ENCODE measurements at regions not wholly inside any gene's neighbourhood (a gene's known extent, or its start where the extent isn't known, plus 50 kb on each side); places are given as distances from the start of the nearest gene placed in this dataset.

- Histone ChIP-seq H3K27me3 (no peaks in the 10 kb centered on the region), H3K36me3 (no peaks in the 10 kb centered on the region), H3K4me1 (ENCODE audit: low read depth) (no peaks in the 10 kb centered on the region), H3K27ac (no peak overlapping the region), H3K9me3 (ENCODE audit: low read depth) (no peaks in the 10 kb centered on the region), H3K4me3 (no peak overlapping the region)
- no peak for TF ChIP-seq CTCF (IDR thresholded peaks at IDR 0.05; ENCODE audit: low read depth, low read length)
- DNase-seq (ENCODE audit: low read depth in 1 of 2, low spot score in 1 of 2): peak in 1 of 2 donors; percentile 10
Measured at GRCh38 chr3:59192473-59192872, 142.6 kb upstream of the CFAP20DC start.

GRCh38 chr3:59191651-59192050 is 141.8 kb upstream of the CFAP20DC start:
- H3K9me3 ChIP-seq (ENCODE audit: low read depth): no peaks in the 10 kb centered on the region
- no peaks in the 10 kb centered on the region for H3K27me3 ChIP-seq
- H3K27ac ChIP-seq: no peak overlapping the region
- no peak for DNase-seq (ENCODE audit: low read depth in 1 of 2, low spot score in 1 of 2)
- no peaks in the 10 kb centered on the region for H3K36me3 ChIP-seq
- no peak overlapping the region for H3K4me3 ChIP-seq
- no peak for TF ChIP-seq CTCF (IDR thresholded peaks at IDR 0.05; ENCODE audit: low read depth, low read length)
- no peaks in the 10 kb centered on the region for H3K4me1 ChIP-seq (ENCODE audit: low read depth)

- no peaks in the 10 kb centered on the region for H3K4me1 ChIP-seq (ENCODE audit: low read depth)
- no peak overlapping the region for H3K27ac ChIP-seq
- H3K27me3 ChIP-seq: no peaks in the 10 kb centered on the region
Measured at GRCh38 chr3:59189939-59190338, 140.1 kb upstream of the CFAP20DC start.

GRCh38 chr3:59189526-59189925 is 139.7 kb upstream of the CFAP20DC start:
- DNase-seq (ENCODE audit: low read depth in 1 of 2, low spot score in 1 of 2): peak in 1 of 2 donors; percentile 2
- no peaks in the 10 kb centered on the region for H3K4me1 ChIP-seq (ENCODE audit: low read depth)
- TF ChIP-seq CTCF (IDR thresholded peaks at IDR 0.05; ENCODE audit: low read depth, low read length): no peak
- no peak overlapping the region for H3K4me3 ChIP-seq
- no peaks in the 10 kb centered on the region for H3K9me3 ChIP-seq (ENCODE audit: low read depth)
- H3K27me3 ChIP-seq: no peaks in the 10 kb centered on the region
- H3K27ac ChIP-seq: no peak overlapping the region
- no peaks in the 10 kb centered on the region for H3K36me3 ChIP-seq

More at GRCh38 chr3:59189939-59190338, 140.1 kb upstream of the CFAP20DC start:
- Histone ChIP-seq H3K36me3 (no peaks in the 10 kb centered on the region), H3K4me3 (no peak overlapping the region), H3K9me3 (ENCODE audit: low read depth) (no peaks in the 10 kb centered on the region)
- no peak for TF ChIP-seq CTCF (IDR thresholded peaks at IDR 0.05; ENCODE audit: low read depth, low read length)
- no peak for DNase-seq (ENCODE audit: low read depth in 1 of 2, low spot score in 1 of 2)

- no peaks in the 10 kb centered on the region for H3K4me1 ChIP-seq (ENCODE audit: low read depth)
- H3K4me3 ChIP-seq: no peak overlapping the region
- no peak overlapping the region for H3K27ac ChIP-seq
- H3K36me3 ChIP-seq: no peaks in the 10 kb centered on the region
- H3K9me3 ChIP-seq (ENCODE audit: low read depth): no peaks in the 10 kb centered on the region
- no peak for TF ChIP-seq CTCF (IDR thresholded peaks at IDR 0.05; ENCODE audit: low read depth, low read length)
- no peak for DNase-seq (ENCODE audit: low read depth in 1 of 2, low spot score in 1 of 2)
- no peaks in the 10 kb centered on the region for H3K27me3 ChIP-seq
Measured at GRCh38 chr3:59186725-59187124, 136.9 kb upstream of the CFAP20DC start.

All from cardiac muscle cell (in vitro differentiated cells and primary cell).